Lung (tissue), 11 donors: ENCODE measurements at regions not wholly inside any gene's neighbourhood (a gene's known extent, or its start where the extent isn't known, plus 50 kb on each side); places are given as distances from the start of the nearest gene placed in this dataset.

Source experiments
- ATAC-seq: fragments of 200-7000 bp; cut with Tn5 transposase; one replicate; pipeline ENCODE4 v1.9.1; 2020; ENCODE audit warnings: moderate number of reproducible peaks; ENCODE audit not compliant: insufficient read depth, low FRiP score
- DNase-seq, 3 donors: peaks; one replicate each; pipeline ENCODE4 v3.0.0-alpha.2; 2013 to 2017
- H3K27ac ChIP-seq, 2 donors: one replicate each; pipeline ENCODE4 v1.5.1; 2013; ENCODE audit warnings: mild to moderate bottlenecking in 2 of 2, moderate library complexity in 2 of 2, control low read depth in 1 of 2, inconsistent platforms in 1 of 2, low read depth in 1 of 2, low read length in 1 of 2
- H3K27me3 ChIP-seq, 3 donors: one replicate each; pipeline ENCODE4 v1.5.1; 2013; ENCODE audit warnings: low read length in 2 of 3; ENCODE audit not compliant: control insufficient read depth in 3 of 3, insufficient read depth in 3 of 3
- H3K36me3 ChIP-seq, 4 donors: one replicate each; pipeline ENCODE4 v1.5.1; 2013; ENCODE audit warnings: low read length in 4 of 4, mild to moderate bottlenecking in 1 of 4, moderate library complexity in 1 of 4; ENCODE audit not compliant: control insufficient read depth in 4 of 4, insufficient read depth in 4 of 4
- H3K4me1 ChIP-seq, 5 donors: one replicate each; pipeline ENCODE4 v1.5.1; 2013; ENCODE audit warnings: low read length in 5 of 5, mild to moderate bottlenecking in 2 of 5, moderate library complexity in 1 of 5; ENCODE audit not compliant: control insufficient read depth in 5 of 5, insufficient read depth in 5 of 5
- H3K4me3 ChIP-seq: one replicate; pipeline ENCODE4 v1.5.1; 2013; ENCODE audit warnings: mild to moderate bottlenecking, control low read depth, moderate library complexity
- H3K9ac ChIP-seq, 2 donors: one replicate each; pipeline ENCODE4 v1.5.1; 2013; ENCODE audit warnings: low read length in 2 of 2, control low read depth in 1 of 2; ENCODE audit not compliant: insufficient read depth in 1 of 2
- H3K9me3 ChIP-seq, 4 donors: one replicate each; pipeline ENCODE4 v1.5.1; 2013; ENCODE audit warnings: low read length in 3 of 4, mild to moderate bottlenecking in 1 of 4, moderate library complexity in 1 of 4; ENCODE audit not compliant: control insufficient read depth in 4 of 4, insufficient read depth in 3 of 4
- WGBS, 2 donors: extraction: QIAGEN DNeasy Blood & Tissue Kit; methylation state at CpG; one replicate each; pipeline ENCODE4 v1.1.7; 2013; 5-methylcytosine and 5-hydroxymethylcytosine counted together
- TF ChIP-seq, protein P1 (sequence below): IDR thresholded peaks from 2 replicates; pipeline ENCODE4 v1.5.1; 2012; ENCODE audit warnings: mild to moderate bottlenecking; ENCODE audit errors: control extremely low read depth, extremely low read depth
- donor health status: control.
- donor health status: control.
- donor health status: Bipolar disorder and iron deficiency.
- donor health status: healthy.
- donor health status: DM: yes; HTN: yes; CAD: no.

DNA sequence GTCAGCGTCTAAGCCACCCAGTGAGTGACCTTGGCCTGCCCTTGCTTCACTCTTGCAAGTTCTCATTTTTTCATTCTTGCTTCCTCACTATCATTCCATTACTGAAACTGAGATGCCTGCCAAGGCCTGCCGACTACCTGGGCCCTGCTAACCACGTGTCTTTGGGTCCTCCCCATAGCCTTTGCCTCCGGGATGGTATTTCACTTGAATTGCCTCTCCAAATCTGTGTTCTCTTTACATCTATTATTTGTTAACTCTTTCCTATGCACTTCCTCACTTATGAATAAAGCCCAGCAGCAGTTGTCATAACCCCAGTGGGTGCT lies 234.6 kb downstream of the SNX10 start:
- no peak for ATAC-seq

DNA sequence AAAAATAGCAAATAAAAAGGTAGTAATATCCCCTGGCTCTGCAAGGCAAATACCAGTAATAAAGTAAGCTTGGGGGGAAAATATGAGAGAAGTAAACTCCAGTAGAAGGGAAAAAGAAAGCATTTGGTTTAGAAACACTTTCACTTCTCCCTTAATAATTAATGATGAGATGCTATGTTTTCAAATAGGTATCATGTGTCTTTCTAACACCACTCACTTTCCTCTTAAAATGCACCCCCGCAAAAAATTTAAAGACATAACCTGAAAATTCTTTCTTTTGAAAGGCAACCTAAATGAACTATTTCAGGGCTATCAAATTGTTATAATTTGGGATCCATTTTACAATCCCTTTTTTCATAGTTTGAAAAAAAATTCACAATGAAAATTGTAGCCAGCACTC lies 240.3 kb downstream of the SNX10 start:
- no peaks in the 10 kb centered on the region for H3K27me3 ChIP-seq
- H3K9ac ChIP-seq: no peak overlapping the region
- TF ChIP-seq, protein P1, sequence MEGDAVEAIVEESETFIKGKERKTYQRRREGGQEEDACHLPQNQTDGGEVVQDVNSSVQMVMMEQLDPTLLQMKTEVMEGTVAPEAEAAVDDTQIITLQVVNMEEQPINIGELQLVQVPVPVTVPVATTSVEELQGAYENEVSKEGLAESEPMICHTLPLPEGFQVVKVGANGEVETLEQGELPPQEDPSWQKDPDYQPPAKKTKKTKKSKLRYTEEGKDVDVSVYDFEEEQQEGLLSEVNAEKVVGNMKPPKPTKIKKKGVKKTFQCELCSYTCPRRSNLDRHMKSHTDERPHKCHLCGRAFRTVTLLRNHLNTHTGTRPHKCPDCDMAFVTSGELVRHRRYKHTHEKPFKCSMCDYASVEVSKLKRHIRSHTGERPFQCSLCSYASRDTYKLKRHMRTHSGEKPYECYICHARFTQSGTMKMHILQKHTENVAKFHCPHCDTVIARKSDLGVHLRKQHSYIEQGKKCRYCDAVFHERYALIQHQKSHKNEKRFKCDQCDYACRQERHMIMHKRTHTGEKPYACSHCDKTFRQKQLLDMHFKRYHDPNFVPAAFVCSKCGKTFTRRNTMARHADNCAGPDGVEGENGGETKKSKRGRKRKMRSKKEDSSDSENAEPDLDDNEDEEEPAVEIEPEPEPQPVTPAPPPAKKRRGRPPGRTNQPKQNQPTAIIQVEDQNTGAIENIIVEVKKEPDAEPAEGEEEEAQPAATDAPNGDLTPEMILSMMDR: no peak
- no peak overlapping the region for H3K4me3 ChIP-seq
- no peaks in the 10 kb centered on the region for H3K9me3 ChIP-seq
- 83 to 92% methylated on average over 1 of the region's 1 CpG for WGBS, 2 donors
- no peaks in the 10 kb centered on the region for H3K36me3 ChIP-seq
- ATAC-seq (no peak), DNase-seq (no peak)
- no peak overlapping the region for H3K27ac ChIP-seq
- H3K4me1 ChIP-seq: peaks cover 0 to 9% (median 0%) of the 10 kb centered on the region in 5 donors

More for the DNA sequence above, 234.6 kb downstream of the SNX10 start:
- Histone ChIP-seq H3K9ac (no peak overlapping the region), H3K4me3 (no peak overlapping the region), H3K4me1 (no peaks in the 10 kb centered on the region), H3K27ac (no peak overlapping the region), H3K9me3 (peaks cover 0 to 2% (median 0%) of the 10 kb centered on the region in 4 donors), H3K36me3 (no peaks in the 10 kb centered on the region), H3K27me3 (no peaks in the 10 kb centered on the region)
- no peak for DNase-seq
- TF ChIP-seq, protein P1: no peak
- 43 to 67% methylated on average over 4 of the region's 4 CpGs for WGBS, 2 donors

DNA sequence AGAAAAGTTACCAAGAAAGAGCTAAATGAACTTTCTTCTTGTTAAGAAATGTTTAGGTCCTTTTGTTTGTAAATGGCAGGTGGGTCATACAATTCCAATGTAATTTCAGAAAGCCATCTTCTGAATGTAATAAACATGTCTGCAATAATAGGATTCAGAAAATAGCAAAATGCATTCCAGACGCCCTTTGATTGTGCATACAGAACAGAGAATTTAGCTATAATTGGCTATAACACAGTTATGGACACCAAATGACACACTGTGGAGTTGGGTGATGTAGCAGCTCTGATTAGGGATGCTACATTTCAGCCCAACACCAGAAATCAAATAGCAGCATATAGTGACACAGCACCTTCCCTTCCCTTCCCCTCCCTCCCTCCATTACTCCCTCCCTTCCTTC lies 240.8 kb downstream of the SNX10 start:
- TF ChIP-seq, protein P1: no peak
- Histone ChIP-seq H3K9me3 (no peaks in the 10 kb centered on the region), H3K9ac (no peak overlapping the region), H3K4me1 (peaks cover 0 to 9% (median 0%) of the 10 kb centered on the region in 5 donors), H3K27ac (no peak overlapping the region), H3K27me3 (no peaks in the 10 kb centered on the region), H3K4me3 (no peak overlapping the region), H3K36me3 (no peaks in the 10 kb centered on the region)
- WGBS, 2 donors: 87 to 100% methylated on average over 1 of the region's 1 CpG
- DNase-seq (no peak), ATAC-seq (no peak)

DNA sequence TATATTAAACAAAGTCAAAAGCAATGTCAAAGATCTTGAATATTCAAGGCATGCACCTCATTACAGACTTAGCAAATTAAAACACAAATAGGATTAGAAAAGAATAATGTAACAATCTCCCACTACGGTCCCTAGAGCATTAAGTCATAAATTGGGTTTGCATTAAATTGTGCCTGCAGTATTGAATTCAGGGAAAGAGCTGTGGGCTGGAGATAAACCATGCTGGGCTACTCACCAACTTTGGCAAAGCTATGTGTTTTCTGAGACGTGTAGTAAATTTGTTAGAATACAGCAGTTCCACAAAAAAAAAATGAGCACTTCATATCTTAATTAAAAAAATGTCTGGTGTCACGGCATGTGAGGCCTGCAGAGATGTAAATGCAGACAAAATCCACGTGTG lies 241.6 kb downstream of the SNX10 start:
- Histone ChIP-seq H3K4me3 (no peak overlapping the region), H3K9me3 (no peaks in the 10 kb centered on the region), H3K27me3 (peaks cover 0 to 3% (median 3%) of the 10 kb centered on the region in 3 donors), H3K27ac (no peak overlapping the region), H3K4me1 (peaks cover 0 to 9% (median 0%) of the 10 kb centered on the region in 5 donors), H3K36me3 (no peaks in the 10 kb centered on the region), H3K9ac (no peak overlapping the region)
- DNase-seq (no peak), ATAC-seq (no peak)
- WGBS, 2 donors: 66 to 75% methylated on average over 4 of the region's 4 CpGs
- TF ChIP-seq, protein P1: no peak
